ENCODE measurements at regions not wholly inside any gene's neighbourhood (a gene's known extent, or its start where the extent isn't known, plus 50 kb on each side); places are given as distances from the start of the nearest gene placed in this dataset.

DNA sequence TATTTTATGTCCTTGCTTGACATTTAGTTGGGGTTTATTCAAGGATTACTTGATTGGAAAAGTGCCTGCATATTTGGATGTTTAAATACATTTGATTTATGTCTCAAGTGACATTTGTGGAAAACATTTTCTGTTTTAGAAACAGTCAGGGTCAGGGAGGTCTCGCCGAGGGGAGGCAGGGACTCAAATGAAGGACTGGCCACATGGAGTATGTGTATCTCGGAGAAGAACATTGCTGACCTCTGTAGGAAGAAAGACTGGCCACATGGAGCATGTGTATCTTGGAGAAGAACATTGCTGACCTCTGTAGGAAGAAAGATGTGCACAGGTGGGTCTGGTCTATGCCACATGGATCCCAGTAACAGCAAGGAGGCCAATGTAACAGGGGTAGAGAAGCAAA is 233.6 kb downstream of the TRIML1 start:
- no peak for TF ChIP-seq CTCF (IDR thresholded peaks at IDR 0.05)
- TF ChIP-seq POLR2A (IDR thresholded peaks at IDR 0.05) = no peak

All from thyroid gland (tissue), 4 donors.